AG09319 (cell line): ENCODE measurements at regions not wholly inside any gene's neighbourhood (a gene's known extent, or its start where the extent isn't known, plus 50 kb on each side); places are given as distances from the start of the nearest gene placed in this dataset.
"Not testable (repeated sequence)": the region's sequence is repeated elsewhere in the genome, so short reads cannot be mapped to it uniquely, and the experiment has no call there.

ENCODE experiments used
- DNase-seq: peaks from one replicate; pipeline ENCODE4 v3.0.0-alpha.2; 2010; ENCODE audit warnings: low read depth; ENCODE audit errors: extremely low read depth
- CTCF ChIP-seq: IDR thresholded peaks from 2 replicates; pipeline ENCODE4 v1.5.1; 2011; ENCODE audit warnings: low read depth, mild to moderate bottlenecking, inconsistent platforms, low read length, moderate library complexity

- no peak for DNase-seq
- TF ChIP-seq CTCF: no peak
These were observed 929.7 kb downstream of the C4orf33 start for GRCh38 chr4:130025701-130026100.

- DNase-seq: no peak
- TF ChIP-seq CTCF: no peak
These were observed 930.2 kb downstream of the C4orf33 start for GRCh38 chr4:130026185-130026584.

GRCh38 chr4:130027973-130028372, 932.0 kb downstream of the C4orf33 start:
- TF ChIP-seq CTCF: no peak
- DNase-seq: no peak

- DNase-seq: no peak
- TF ChIP-seq CTCF: no peak
These were observed 932.6 kb downstream of the C4orf33 start for GRCh38 chr4:130028552-130028951.

- TF ChIP-seq CTCF: no peak
These were observed 933.5 kb downstream of the C4orf33 start for GRCh38 chr4:130029442-130029841.

GRCh38 chr4:130031858-130032257, 935.9 kb downstream of the C4orf33 start:
- TF ChIP-seq CTCF: no peak
- DNase-seq: no peak

More at GRCh38 chr4:130029442-130029841, 933.5 kb downstream of the C4orf33 start:
- no peak for DNase-seq

- not testable (repeated sequence) for DNase-seq
These were observed 937.7 kb downstream of the C4orf33 start for GRCh38 chr4:130033657-130034056.

GRCh38 chr4:130034876-130035275, 938.9 kb downstream of the C4orf33 start:
- TF ChIP-seq CTCF: no peak
- DNase-seq: no peak
